Fibroblast of the aortic adventitia (primary cell): ENCODE measurements at regions not wholly inside any gene's neighbourhood (a gene's known extent, or its start where the extent isn't known, plus 50 kb on each side); places are given as distances from the start of the nearest gene placed in this dataset. TPM values are rescaled to one million over a fixed set of nuclear protein-coding genes. Genes with fewer than 3 reads are reported as not detected.

ENCODE experiments used
- DNase-seq: peaks from one replicate; pipeline ENCODE4 v3.0.0-alpha.2; 2010; ENCODE audit warnings: low read depth
- H3K4me3 ChIP-seq: 2 replicates; pipeline ENCODE4 v1.5.1; 2011; ENCODE audit warnings: low read depth, mild to moderate bottlenecking, control low read depth, low read length, moderate library complexity
- small RNA-seq: library from RNA; depleted of rRNA; stranded (forward); fragments of <200 nt; gene quantifications from one replicate; pipeline ENCODE3, GENCODE V24; 2012
- TF ChIP-seq, protein P1 (sequence below): IDR thresholded peaks from 2 replicates; pipeline ENCODE4 v1.5.1; 2011; ENCODE audit warnings: mild to moderate bottlenecking, low read length, control low read depth, inconsistent platforms; ENCODE audit not compliant: insufficient read depth

DNA sequence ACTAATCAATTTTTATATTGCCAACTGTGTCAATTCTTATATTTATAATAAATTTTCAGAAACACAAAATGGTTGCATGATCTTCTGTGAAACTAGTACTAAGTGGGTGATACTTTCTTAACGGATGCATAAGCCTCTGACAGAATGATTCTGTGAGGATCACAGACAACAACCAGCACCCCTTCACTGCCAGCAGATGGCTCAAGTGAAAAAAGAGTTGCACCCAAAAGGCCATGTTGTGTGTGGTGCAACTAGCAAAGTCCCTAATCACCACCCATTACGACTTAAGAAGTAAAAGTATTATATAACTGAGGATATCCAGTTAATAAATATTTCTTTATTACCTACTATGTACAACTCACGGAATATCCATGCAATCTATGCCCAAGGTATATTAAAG lies 334.0 kb downstream of the PCDH19 start:
- TF ChIP-seq, protein P1, sequence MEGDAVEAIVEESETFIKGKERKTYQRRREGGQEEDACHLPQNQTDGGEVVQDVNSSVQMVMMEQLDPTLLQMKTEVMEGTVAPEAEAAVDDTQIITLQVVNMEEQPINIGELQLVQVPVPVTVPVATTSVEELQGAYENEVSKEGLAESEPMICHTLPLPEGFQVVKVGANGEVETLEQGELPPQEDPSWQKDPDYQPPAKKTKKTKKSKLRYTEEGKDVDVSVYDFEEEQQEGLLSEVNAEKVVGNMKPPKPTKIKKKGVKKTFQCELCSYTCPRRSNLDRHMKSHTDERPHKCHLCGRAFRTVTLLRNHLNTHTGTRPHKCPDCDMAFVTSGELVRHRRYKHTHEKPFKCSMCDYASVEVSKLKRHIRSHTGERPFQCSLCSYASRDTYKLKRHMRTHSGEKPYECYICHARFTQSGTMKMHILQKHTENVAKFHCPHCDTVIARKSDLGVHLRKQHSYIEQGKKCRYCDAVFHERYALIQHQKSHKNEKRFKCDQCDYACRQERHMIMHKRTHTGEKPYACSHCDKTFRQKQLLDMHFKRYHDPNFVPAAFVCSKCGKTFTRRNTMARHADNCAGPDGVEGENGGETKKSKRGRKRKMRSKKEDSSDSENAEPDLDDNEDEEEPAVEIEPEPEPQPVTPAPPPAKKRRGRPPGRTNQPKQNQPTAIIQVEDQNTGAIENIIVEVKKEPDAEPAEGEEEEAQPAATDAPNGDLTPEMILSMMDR = no peak
- DNase-seq = no peak
- H3K4me3 ChIP-seq = no peak overlapping the region

DNA sequence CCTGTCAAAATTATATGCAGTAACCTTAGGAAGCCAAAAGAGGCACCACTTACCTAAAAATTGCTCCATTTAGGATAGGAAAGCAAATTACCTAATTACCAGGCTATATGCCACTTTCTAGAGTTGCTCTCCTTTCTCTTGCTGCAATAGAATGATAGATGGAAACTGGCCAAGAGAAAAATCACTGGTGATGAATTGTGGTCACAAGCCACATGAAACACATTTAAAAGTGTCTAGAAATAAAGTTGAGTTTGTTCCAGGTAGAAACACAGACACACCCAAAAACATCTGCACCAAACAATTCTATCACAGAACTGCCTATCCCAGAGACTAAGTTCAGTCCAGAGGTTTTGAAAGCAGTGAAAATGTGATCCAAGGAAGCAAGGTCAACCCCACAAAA lies 337.7 kb downstream of the PCDH19 start:
- DNase-seq = peak; percentile 46
- TF ChIP-seq, protein P1 = no peak
- H3K4me3 ChIP-seq = no peak overlapping the region

DNA sequence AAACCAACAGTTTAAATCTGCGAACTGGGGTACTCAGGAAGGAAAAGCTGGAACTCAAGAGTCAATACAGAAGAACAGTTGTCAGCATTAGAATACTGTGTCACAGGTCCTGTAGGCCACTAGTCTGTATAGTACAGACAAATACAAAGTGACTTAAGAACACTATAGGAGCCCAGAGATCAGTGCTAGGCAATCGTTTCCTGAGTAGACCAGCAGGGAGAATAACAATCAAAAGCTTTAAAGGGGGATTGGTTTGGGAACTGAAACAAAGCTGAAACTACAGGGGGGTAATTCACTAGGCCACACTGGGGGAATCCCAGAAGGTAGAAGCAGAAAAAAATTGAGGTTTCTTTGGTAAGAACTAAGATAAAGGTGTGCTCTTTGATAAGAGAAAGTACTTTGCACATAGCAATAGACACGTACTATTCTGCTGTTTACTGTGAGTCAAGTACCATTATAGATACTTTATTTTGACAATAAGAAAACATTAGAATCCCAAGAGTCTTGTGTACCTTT lies 339.7 kb downstream of the PCDH19 start:
- TF ChIP-seq, protein P1 = no peak
- H3K4me3 ChIP-seq = no peak overlapping the region
- no peak for DNase-seq

DNA sequence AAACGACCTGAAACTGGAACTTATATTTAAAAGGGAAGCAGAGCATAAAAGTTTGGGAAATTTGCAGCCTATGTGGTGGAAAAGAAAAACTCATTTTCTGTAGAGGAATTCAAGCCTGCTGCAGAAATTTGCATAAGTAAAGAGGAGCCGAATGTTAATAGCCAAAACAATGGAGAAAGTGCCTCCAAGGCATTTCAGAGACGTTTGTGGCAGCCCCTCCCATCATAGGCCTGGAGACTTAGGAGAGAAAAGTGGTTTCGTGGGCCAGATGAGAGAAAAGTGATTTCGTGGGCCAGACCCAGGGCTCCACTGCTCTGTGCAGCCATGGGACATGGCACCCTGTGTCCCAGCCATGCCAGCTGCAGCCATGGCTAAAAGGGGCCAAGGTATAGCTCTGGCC lies 361.9 kb downstream of the PCDH19 start:
- TF ChIP-seq, protein P1 = no peak
- no peak for DNase-seq
- no peak overlapping the region for H3K4me3 ChIP-seq

Small RNA genes lying in the stretch of these regions (small RNA-seq; reads per million reads assigned to genes)
- not detected for gene RF00402
